Bronchial epithelial cell (primary cell): ENCODE measurements at regions not wholly inside any gene's neighbourhood (a gene's known extent, or its start where the extent isn't known, plus 50 kb on each side); places are given as distances from the start of the nearest gene placed in this dataset.

Experiments used
- DNase-seq: peaks from one replicate; pipeline ENCODE4 v3.0.0-alpha.2; 2010; ENCODE audit warnings: low read depth
- FAIRE-seq: peaks from 2 replicates; lab custom pipeline; 2011; peaks lifted over from hg19 to GRCh38; lab: Jason Lieb, UNC
- H3K27me3 ChIP-seq: 2 replicates; pipeline ENCODE4 v1.5.1; 2011; ENCODE audit warnings: low read length; ENCODE audit not compliant: control insufficient read depth, insufficient read depth
- H3K36me3 ChIP-seq: 2 replicates; pipeline ENCODE4 v1.5.1; 2011; ENCODE audit warnings: low read length; ENCODE audit not compliant: control insufficient read depth, insufficient read depth
- H3K4me3 ChIP-seq: 2 replicates; pipeline ENCODE4 v1.5.1; 2011; ENCODE audit warnings: mild to moderate bottlenecking, low read depth, low read length, control low read depth
- CTCF ChIP-seq: IDR thresholded peaks from 2 replicates; pipeline ENCODE4 v1.5.1; 2011; ENCODE audit warnings: mild to moderate bottlenecking, moderate library complexity, low read length, control low read depth, inconsistent platforms; ENCODE audit not compliant: insufficient read depth, severe bottlenecking

GRCh38 chr3:62962714-62963113, 87.5 kb upstream of the CADPS start:
- DNase-seq (no peak), FAIRE-seq (no peak)
- no peak for TF ChIP-seq CTCF
- Histone ChIP-seq H3K4me3 (no peak overlapping the region), H3K36me3 (no peaks in the 10 kb centered on the region), H3K27me3 (no peaks in the 10 kb centered on the region)

- no peaks in the 10 kb centered on the region for H3K36me3 ChIP-seq
- TF ChIP-seq CTCF: no peak
- FAIRE-seq: no peak
- no peak for DNase-seq
- H3K27me3 ChIP-seq: no peaks in the 10 kb centered on the region
- H3K4me3 ChIP-seq: no peak overlapping the region
These were observed 90.1 kb upstream of the CADPS start for GRCh38 chr3:62965311-62965710.

- FAIRE-seq (no peak), DNase-seq (peak; percentile 5)
- H3K27me3 ChIP-seq: no peaks in the 10 kb centered on the region
- H3K36me3 ChIP-seq: no peaks in the 10 kb centered on the region
- no peak overlapping the region for H3K4me3 ChIP-seq
- TF ChIP-seq CTCF: no peak
These were observed 92.9 kb upstream of the CADPS start for GRCh38 chr3:62968128-62968527.

- Histone ChIP-seq H3K27me3 (no peaks in the 10 kb centered on the region), H3K4me3 (no peak overlapping the region), H3K36me3 (no peaks in the 10 kb centered on the region)
- TF ChIP-seq CTCF: no peak
- FAIRE-seq (no peak), DNase-seq (no peak)
These were observed 95.4 kb upstream of the CADPS start for GRCh38 chr3:62970648-62971047.

- FAIRE-seq (no peak), DNase-seq (no peak)
- Histone ChIP-seq H3K27me3 (no peaks in the 10 kb centered on the region), H3K4me3 (no peak overlapping the region), H3K36me3 (no peaks in the 10 kb centered on the region)
- TF ChIP-seq CTCF: no peak
These were observed 100.3 kb upstream of the CADPS start for GRCh38 chr3:62975566-62975965.

- Histone ChIP-seq H3K27me3 (no peaks in the 10 kb centered on the region), H3K4me3 (no peak overlapping the region), H3K36me3 (no peaks in the 10 kb centered on the region)
- no peak for TF ChIP-seq CTCF
- FAIRE-seq (no peak), DNase-seq (no peak)
These were observed 106.7 kb upstream of the CADPS start for GRCh38 chr3:62981962-62982361.
